ENCODE measurements at regions not wholly inside any gene's neighbourhood (a gene's known extent, or its start where the extent isn't known, plus 50 kb on each side); places are given as distances from the start of the nearest gene placed in this dataset.
"Not testable (repeated sequence)": the region's sequence is repeated elsewhere in the genome, so short reads cannot be mapped to it uniquely, and the experiment has no call there.

- ATAC-seq, result no peak
- DNase-seq, result no peak
- H3K36me3 Mint-ChIP-seq (ENCODE audit: insufficient read depth), result no peaks in the 10 kb centered on the region
- H3K4me1 Mint-ChIP-seq (ENCODE audit: low read depth), result no peaks in the 10 kb centered on the region
- H3K27me3 Mint-ChIP-seq (ENCODE audit: low read depth), result no peaks in the 10 kb centered on the region
- peaks cover 4% of the 10 kb centered on the region for H3K9me3 Mint-ChIP-seq
- no peak overlapping the region for H3K4me3 Mint-ChIP-seq
Observed at GRCh38 chr15:47908950-47909670, 191.8 kb downstream of the SEMA6D start.

DNA sequence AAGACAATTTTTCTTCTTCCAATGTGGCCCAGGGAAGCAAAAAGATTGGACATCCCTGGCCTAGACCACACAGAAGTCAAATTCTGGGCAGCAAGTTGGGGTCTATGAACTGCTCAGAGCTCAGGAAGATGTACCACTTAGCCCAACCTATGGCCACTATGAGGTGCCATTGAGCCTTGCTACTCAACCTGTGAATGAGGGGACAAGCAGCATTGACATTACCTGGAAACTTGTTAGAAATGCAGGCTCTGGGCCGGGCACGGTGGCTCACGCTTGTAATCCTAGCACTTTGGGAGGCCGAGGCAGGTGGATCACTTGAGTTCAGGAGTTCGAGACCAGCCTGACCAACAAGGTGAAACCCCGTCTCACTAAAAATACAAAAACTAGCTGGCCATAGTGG, 195.6 kb downstream of the SEMA6D start:
- H3K27me3 Mint-ChIP-seq (ENCODE audit: low read depth); H3K4me1 Mint-ChIP-seq (ENCODE audit: low read depth); DNase-seq; ATAC-seq; H3K36me3 Mint-ChIP-seq (ENCODE audit: insufficient read depth); H3K4me3 Mint-ChIP-seq; H3K9me3 Mint-ChIP-seq: not testable (repeated sequence)

DNA sequence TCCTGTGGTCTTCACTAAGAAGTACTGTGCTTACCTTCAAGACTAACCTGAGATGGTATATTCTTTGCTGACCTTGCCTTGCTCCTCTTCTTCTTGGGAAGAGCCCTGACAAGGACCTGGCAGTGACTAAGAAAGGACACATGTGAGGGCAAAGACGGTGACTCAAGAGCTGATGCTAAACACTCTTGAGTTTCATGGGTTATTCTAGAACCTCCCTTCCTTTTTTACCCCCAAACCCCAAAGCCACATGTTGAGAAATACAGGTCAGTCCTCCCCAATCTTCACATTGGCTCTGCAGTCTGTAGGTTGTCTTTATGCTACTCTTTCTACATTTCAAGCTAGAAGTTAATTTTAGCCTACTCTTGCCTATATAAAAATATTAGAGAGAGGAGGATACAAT, 200.6 kb downstream of the SEMA6D start:
- Mint-ChIP-seq H3K36me3 (ENCODE audit: insufficient read depth) (no peaks in the 10 kb centered on the region), H3K4me1 (ENCODE audit: low read depth) (no peaks in the 10 kb centered on the region), H3K27me3 (ENCODE audit: low read depth) (no peaks in the 10 kb centered on the region), H3K4me3 (no peak overlapping the region), H3K9me3 (no peaks in the 10 kb centered on the region)
- no peak for ATAC-seq
- no peak for DNase-seq

DNA sequence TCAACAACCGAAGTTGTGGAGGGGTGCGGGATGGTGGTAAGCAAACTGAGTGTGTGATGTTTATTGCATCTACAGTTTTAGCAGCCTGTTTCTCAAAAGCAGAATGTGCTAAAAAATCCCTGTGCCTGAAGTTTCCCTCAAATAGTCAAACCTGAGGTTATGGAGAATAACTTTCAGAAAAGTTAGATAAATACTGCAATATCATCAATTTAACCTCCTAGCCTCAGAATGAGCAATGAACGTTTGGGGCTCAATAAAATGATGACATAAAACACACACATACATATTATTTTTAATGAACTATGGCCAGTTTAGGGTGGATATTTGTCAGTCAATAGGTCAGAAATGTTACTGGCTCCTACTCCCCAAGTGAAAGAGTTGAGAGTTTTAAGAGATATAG, 201.6 kb downstream of the SEMA6D start:
- Mint-ChIP-seq H3K4me3 (no peak overlapping the region), H3K36me3 (ENCODE audit: insufficient read depth) (no peaks in the 10 kb centered on the region), H3K27me3 (ENCODE audit: low read depth) (no peaks in the 10 kb centered on the region), H3K9me3 (no peaks in the 10 kb centered on the region), H3K4me1 (ENCODE audit: low read depth) (no peaks in the 10 kb centered on the region)
- DNase-seq, result no peak
- no peak for ATAC-seq

- ATAC-seq, result no peak
- H3K9me3 Mint-ChIP-seq, result no peaks in the 10 kb centered on the region
Observed at GRCh38 chr15:47924381-47924780, 196.4 kb upstream of the SLC24A5 start.

DNA sequence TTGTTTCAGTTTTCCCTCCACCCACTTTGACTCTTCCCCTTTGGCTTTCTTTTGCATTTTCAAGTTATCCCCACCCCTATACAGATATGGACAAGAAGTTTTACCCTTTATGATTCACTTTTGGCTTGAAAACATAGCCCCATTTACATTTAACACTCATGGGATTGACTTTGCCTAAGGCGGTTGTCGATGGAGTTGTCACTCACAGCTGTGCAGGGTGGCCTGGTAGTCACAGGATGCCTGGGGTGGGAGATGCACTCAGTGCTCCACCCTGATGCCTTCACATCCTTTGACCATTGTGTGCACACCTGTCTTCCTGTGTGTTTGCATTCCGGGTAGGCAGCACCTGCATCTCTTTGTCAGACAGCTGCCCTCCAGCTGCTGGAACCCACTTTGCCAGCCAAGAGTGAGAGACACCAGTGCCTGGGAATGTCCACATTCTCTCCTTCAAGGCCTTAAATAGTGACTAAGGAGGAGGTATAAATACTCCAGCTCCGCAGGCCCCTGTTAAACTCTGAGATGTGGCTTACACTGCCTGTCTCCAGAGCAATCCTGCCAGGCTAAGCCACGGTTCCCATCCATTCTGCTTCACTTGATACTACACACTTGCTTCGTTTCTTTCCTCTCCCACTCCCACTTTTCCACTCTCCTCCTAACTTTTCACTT, 191.5 kb upstream of the SLC24A5 start:
- no peak overlapping the region for H3K4me3 Mint-ChIP-seq
- DNase-seq (no peak), ATAC-seq (no peak)
- no peaks in the 10 kb centered on the region for H3K4me1 Mint-ChIP-seq (ENCODE audit: low read depth)
- no peaks in the 10 kb centered on the region for H3K36me3 Mint-ChIP-seq (ENCODE audit: insufficient read depth)
- H3K9me3 Mint-ChIP-seq, result no peaks in the 10 kb centered on the region
- peaks cover 2% of the 10 kb centered on the region for H3K27me3 Mint-ChIP-seq (ENCODE audit: low read depth)

More at GRCh38 chr15:47924381-47924780, 196.4 kb upstream of the SLC24A5 start:
- H3K4me3 Mint-ChIP-seq, result no peak overlapping the region
- no peaks in the 10 kb centered on the region for H3K36me3 Mint-ChIP-seq (ENCODE audit: insufficient read depth)
- no peaks in the 10 kb centered on the region for H3K4me1 Mint-ChIP-seq (ENCODE audit: low read depth)
- H3K27me3 Mint-ChIP-seq (ENCODE audit: low read depth), result no peaks in the 10 kb centered on the region
- no peak for DNase-seq

DNA sequence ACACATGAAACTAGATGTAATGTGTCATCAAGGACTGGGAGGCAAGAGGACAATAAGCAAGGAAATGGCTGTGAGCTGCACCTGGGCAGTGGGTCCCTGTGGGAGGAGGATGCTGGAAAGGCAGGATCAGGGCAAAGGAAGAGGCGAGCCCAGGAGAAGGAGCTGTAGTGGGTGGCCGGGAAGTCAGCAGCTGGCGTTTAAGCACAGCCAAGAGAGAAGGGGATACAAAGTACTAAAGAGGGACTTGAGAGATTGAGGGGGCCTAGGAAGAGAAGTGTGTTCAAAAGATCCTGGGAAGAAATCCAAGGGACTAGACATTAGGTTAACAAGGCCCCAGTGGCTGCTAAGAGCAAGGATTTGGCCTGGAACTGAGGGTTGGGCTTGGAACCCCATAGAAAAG, 188.5 kb upstream of the SLC24A5 start:
- Mint-ChIP-seq H3K4me1 (ENCODE audit: low read depth) (no peaks in the 10 kb centered on the region), H3K4me3 (no peak overlapping the region), H3K27me3 (ENCODE audit: low read depth) (peaks cover 2% of the 10 kb centered on the region), H3K36me3 (ENCODE audit: insufficient read depth) (no peaks in the 10 kb centered on the region), H3K9me3 (no peaks in the 10 kb centered on the region)
- ATAC-seq (no peak), DNase-seq (no peak)

DNA sequence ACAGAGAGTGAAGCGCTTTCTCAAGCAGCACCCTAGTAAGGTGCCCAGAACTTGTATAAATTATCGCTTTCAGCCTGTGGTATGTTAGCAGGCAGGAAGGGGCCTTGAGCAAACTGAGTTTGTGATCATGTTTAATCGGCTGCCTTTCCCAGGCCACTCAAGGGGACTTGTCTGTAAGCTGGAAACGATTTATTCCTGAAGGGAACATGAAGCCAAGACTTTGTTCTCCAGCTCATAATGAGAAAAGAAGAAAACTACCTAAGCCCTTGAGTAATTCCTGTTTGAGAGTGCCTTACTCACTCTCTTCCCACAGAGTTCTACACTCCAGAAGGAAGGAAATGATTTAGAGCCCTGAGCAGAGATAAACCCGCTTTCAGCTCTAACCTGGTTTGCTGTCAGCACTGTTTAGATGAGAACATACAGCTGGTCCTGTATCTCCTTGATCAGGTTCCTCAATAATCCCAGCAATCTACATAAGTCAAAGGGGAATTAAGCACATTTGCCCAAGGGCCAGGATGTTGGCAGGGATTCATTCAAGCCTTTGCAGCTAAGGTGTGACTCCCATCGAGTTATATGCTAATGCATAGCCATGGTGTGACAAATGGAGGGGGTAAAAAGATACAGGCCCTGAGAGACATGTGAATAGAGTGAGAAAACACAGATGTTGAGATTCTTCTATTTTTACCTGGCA, 187.7 kb upstream of the SLC24A5 start:
- DNase-seq (no peak), ATAC-seq (no peak)
- H3K9me3 Mint-ChIP-seq, result no peaks in the 10 kb centered on the region
- no peaks in the 10 kb centered on the region for H3K36me3 Mint-ChIP-seq (ENCODE audit: insufficient read depth)
- peaks cover 2% of the 10 kb centered on the region for H3K27me3 Mint-ChIP-seq (ENCODE audit: low read depth)
- no peaks in the 10 kb centered on the region for H3K4me1 Mint-ChIP-seq (ENCODE audit: low read depth)
- H3K4me3 Mint-ChIP-seq, result no peak overlapping the region

DNA sequence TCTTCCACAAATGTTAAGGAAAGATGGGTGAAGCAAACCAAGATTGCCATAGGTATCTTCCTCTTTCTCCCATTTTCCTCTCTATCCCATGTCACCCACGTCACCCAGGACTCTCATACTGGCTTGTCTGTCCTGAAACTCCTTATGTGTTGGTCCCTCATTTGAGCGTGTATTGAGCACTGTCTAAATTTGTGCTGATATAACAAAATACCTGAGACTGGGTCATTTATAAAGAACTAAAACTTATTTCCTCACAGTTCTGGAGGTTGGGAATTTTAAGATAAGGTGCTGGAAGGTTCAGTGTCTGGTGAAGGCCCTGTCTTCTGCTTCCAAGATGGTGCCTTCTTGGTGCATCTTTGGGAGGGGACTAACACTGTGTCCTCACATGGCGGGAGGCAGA, 186.9 kb upstream of the SLC24A5 start:
- Mint-ChIP-seq H3K4me1 (ENCODE audit: low read depth) (no peaks in the 10 kb centered on the region), H3K4me3 (no peak overlapping the region), H3K9me3 (no peaks in the 10 kb centered on the region), H3K36me3 (ENCODE audit: insufficient read depth) (no peaks in the 10 kb centered on the region), H3K27me3 (ENCODE audit: low read depth) (peaks cover 2% of the 10 kb centered on the region)
- DNase-seq (no peak), ATAC-seq (no peak)

DNA sequence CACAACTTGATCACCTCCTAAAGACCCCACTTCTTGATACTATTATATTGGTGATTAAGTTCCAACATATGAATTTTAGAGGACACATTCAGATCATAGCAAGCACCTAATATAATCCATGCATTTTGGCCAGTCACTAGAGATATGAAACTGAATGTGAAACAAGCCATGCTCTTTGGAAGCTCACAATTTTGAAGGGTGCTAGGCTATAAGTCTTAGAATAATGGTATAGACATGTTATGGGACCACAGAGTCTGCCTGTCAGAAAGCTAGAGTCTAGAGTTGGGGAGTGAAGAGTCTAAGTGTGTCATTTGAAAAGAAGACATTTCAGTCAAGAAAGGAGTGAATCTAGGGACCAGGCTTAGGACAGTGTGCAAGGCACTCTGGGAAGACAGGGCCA, 186.4 kb upstream of the SLC24A5 start:
- Mint-ChIP-seq H3K36me3 (ENCODE audit: insufficient read depth) (no peaks in the 10 kb centered on the region), H3K4me3 (no peak overlapping the region), H3K9me3 (no peaks in the 10 kb centered on the region), H3K4me1 (ENCODE audit: low read depth) (no peaks in the 10 kb centered on the region), H3K27me3 (ENCODE audit: low read depth) (peaks cover 2% of the 10 kb centered on the region)
- no peak for ATAC-seq
- no peak for DNase-seq

- DNase-seq, result no peak
- no peaks in the 10 kb centered on the region for H3K27me3 Mint-ChIP-seq (ENCODE audit: low read depth)
- ATAC-seq, result no peak
- H3K9me3 Mint-ChIP-seq, result no peaks in the 10 kb centered on the region
- H3K36me3 Mint-ChIP-seq (ENCODE audit: insufficient read depth), result no peaks in the 10 kb centered on the region
- no peaks in the 10 kb centered on the region for H3K4me1 Mint-ChIP-seq (ENCODE audit: low read depth)
- no peak overlapping the region for H3K4me3 Mint-ChIP-seq
Observed at GRCh38 chr15:47937834-47938233, 183.0 kb upstream of the SLC24A5 start.

DNA sequence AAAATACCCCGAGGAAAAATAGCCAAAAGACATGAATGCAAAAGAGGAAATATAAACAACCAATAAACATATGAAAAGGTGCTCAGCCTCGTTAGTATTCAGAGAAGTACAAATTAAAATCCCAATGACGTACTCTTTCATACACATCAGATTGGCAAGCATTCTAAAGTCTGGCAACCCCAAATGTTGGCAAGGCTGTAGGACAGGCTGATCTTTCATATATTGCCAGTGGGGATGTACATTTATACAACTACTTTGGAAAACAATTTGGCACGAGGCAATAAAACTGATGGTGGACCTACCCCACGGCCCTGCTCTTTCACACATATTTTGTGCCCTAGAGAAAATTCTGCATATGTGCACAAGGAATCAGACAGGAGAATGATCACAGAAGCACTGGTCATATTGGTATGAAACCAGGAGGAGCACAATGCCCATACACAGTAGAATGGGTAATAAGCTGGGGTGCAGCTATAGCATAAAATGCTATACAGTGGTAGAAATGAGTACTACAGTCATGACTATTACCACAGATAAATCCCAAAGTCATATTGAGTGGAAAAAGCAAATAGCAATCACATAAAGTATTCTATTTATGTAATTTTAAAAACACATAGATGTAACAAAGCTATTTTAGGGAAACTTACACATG, 176.0 kb upstream of the SLC24A5 start:
- ATAC-seq (no peak), DNase-seq (no peak)
- no peaks in the 10 kb centered on the region for H3K27me3 Mint-ChIP-seq (ENCODE audit: low read depth)
- H3K36me3 Mint-ChIP-seq (ENCODE audit: insufficient read depth), result no peaks in the 10 kb centered on the region
- no peaks in the 10 kb centered on the region for H3K4me1 Mint-ChIP-seq (ENCODE audit: low read depth)
- no peak overlapping the region for H3K4me3 Mint-ChIP-seq
- no peaks in the 10 kb centered on the region for H3K9me3 Mint-ChIP-seq

DNA sequence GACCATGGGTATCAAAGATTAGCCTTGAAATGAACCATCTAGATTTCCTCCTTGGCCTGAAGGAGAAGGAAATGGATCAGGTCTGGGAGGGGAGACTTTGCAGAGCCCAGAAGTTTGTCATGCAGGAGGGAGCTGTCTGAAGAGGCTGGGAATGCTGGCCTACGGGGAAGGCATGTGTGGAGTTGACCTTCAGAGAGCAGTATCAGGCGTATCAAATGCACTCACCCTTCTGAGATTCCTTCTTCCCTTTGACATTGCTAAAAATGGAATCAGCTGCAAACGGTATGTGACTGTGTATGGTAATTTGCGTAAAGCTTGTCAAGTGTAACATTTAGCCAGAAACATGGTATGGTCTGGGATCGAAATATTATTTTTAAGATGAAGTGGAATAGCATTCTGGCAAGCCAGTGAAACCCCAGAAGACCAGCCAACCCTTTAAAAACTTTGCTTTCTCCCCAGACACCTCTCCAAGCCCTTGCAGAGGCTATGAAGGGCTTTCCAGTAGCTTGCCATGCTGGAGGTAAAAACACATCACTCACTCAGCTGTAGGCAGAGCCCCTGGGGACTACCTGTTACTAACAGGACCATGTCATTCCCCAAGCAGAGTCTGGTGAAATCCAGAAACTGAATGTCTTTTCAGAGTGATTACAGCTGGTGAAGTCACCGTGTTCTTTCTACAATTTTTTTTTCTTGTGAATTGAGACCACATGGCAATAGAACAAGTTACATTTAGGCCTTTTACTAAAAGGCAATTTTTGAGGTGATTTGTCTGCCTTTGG, 174.7 kb upstream of the SLC24A5 start:
- Mint-ChIP-seq H3K36me3 (ENCODE audit: insufficient read depth) (no peaks in the 10 kb centered on the region), H3K4me1 (ENCODE audit: low read depth) (no peaks in the 10 kb centered on the region), H3K4me3 (no peak overlapping the region), H3K27me3 (ENCODE audit: low read depth) (no peaks in the 10 kb centered on the region), H3K9me3 (no peaks in the 10 kb centered on the region)
- no peak for ATAC-seq
- DNase-seq, result no peak

DNA sequence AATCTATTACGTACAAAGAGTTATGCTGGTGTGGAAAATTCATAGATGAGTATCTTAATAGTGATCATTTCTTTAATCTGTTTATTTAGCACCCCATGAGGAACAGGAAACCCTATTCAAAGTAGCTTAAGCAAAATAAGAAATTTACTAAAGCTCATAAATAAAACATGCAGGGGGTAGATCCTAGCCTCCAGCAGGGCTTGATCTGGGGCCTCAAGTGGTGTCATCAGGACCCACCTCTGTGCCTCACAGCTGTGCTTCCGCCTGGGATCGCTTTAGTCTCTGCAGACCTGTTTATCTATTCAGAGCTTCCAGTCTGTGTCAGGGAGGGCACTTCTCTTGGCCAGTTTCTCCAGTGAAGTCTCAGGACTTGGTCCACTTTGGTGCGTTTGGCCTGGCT, 171.0 kb upstream of the SLC24A5 start:
- H3K36me3 Mint-ChIP-seq (ENCODE audit: insufficient read depth), result no peaks in the 10 kb centered on the region
- H3K4me1 Mint-ChIP-seq (ENCODE audit: low read depth), result no peaks in the 10 kb centered on the region
- no peak for ATAC-seq
- no peak overlapping the region for H3K4me3 Mint-ChIP-seq
- H3K9me3 Mint-ChIP-seq, result no peaks in the 10 kb centered on the region
- H3K27me3 Mint-ChIP-seq (ENCODE audit: low read depth), result no peaks in the 10 kb centered on the region
- no peak for DNase-seq

Measured in activated T-cell treated with anti-CD3 and anti-CD28 coated beads, Interleukin-2, amount 50 U/mL, for 4 hours (primary cell).